ENCODE measurements at regions not wholly inside any gene's neighbourhood (a gene's known extent, or its start where the extent isn't known, plus 50 kb on each side); places are given as distances from the start of the nearest gene placed in this dataset.

GRCh38 chr15:99440551-99441443 lies 125.0 kb upstream of the MEF2A start:
- Mint-ChIP-seq H3K36me3 (no peaks in the 10 kb centered on the region), H3K27ac (peak overlapping the region; percentile 63)

GRCh38 chr15:99441444-99441800 lies 124.4 kb upstream of the MEF2A start:
- no peak for ATAC-seq
- Mint-ChIP-seq H3K4me1 (peaks cover 34% of the 10 kb centered on the region), H3K4me3 (no peak overlapping the region), H3K9me3 (no peaks in the 10 kb centered on the region), H3K36me3 (no peaks in the 10 kb centered on the region), H3K27ac (peak overlapping the region; percentile 63), H3K27me3 (no peaks in the 10 kb centered on the region)

More at GRCh38 chr15:99440551-99441443, 125.0 kb upstream of the MEF2A start:
- ATAC-seq: no peak
- Mint-ChIP-seq H3K9me3 (no peaks in the 10 kb centered on the region), H3K4me3 (no peak overlapping the region), H3K4me1 (peaks cover 40% of the 10 kb centered on the region), H3K27me3 (no peaks in the 10 kb centered on the region)

GRCh38 chr15:99441871-99442251 lies 123.9 kb upstream of the MEF2A start:
- no peak overlapping the region for H3K4me3 Mint-ChIP-seq
- no peak for ATAC-seq
- H3K27me3 Mint-ChIP-seq: no peaks in the 10 kb centered on the region
- peak overlapping the region; percentile 63 for H3K27ac Mint-ChIP-seq
- no peaks in the 10 kb centered on the region for H3K36me3 Mint-ChIP-seq
- H3K9me3 Mint-ChIP-seq: no peaks in the 10 kb centered on the region
- peaks cover 31% of the 10 kb centered on the region for H3K4me1 Mint-ChIP-seq

GRCh38 chr15:99442252-99442897 lies 123.4 kb upstream of the MEF2A start:
- no peaks in the 10 kb centered on the region for H3K9me3 Mint-ChIP-seq
- no peaks in the 10 kb centered on the region for H3K36me3 Mint-ChIP-seq
- H3K4me3 Mint-ChIP-seq: peak overlapping the region; percentile 56
- peak; percentile 56 for ATAC-seq
- peak overlapping the region; percentile 63 for H3K27ac Mint-ChIP-seq
- peaks cover 31% of the 10 kb centered on the region for H3K4me1 Mint-ChIP-seq
- no peaks in the 10 kb centered on the region for H3K27me3 Mint-ChIP-seq

GRCh38 chr15:99443056-99443756 lies 122.6 kb upstream of the MEF2A start:
- peaks cover 37% of the 10 kb centered on the region for H3K4me1 Mint-ChIP-seq
- H3K36me3 Mint-ChIP-seq: no peaks in the 10 kb centered on the region
- no peak for ATAC-seq
- H3K27ac Mint-ChIP-seq: peak overlapping the region; percentile 63
- no peaks in the 10 kb centered on the region for H3K9me3 Mint-ChIP-seq
- H3K4me3 Mint-ChIP-seq: peak overlapping the region; percentile 56
- no peaks in the 10 kb centered on the region for H3K27me3 Mint-ChIP-seq

- Mint-ChIP-seq H3K4me3 (no peak overlapping the region), H3K27me3 (no peaks in the 10 kb centered on the region), H3K4me1 (peaks cover 37% of the 10 kb centered on the region), H3K36me3 (no peaks in the 10 kb centered on the region), H3K9me3 (no peaks in the 10 kb centered on the region), H3K27ac (peak overlapping the region; percentile 63)
- no peak for ATAC-seq
Observed at GRCh38 chr15:99443768-99444446, 121.9 kb upstream of the MEF2A start.

GRCh38 chr15:99445272-99445850 lies 120.4 kb upstream of the MEF2A start:
- no peaks in the 10 kb centered on the region for H3K9me3 Mint-ChIP-seq
- no peaks in the 10 kb centered on the region for H3K36me3 Mint-ChIP-seq

GRCh38 chr15:99446565-99447496 lies 119.0 kb upstream of the MEF2A start:
- ATAC-seq: no peak
- Mint-ChIP-seq H3K27ac (no peak overlapping the region), H3K36me3 (no peaks in the 10 kb centered on the region), H3K9me3 (no peaks in the 10 kb centered on the region), H3K4me3 (no peak overlapping the region), H3K4me1 (peaks cover 49% of the 10 kb centered on the region), H3K27me3 (no peaks in the 10 kb centered on the region)

More at GRCh38 chr15:99445272-99445850, 120.4 kb upstream of the MEF2A start:
- no peak for ATAC-seq
- H3K27me3 Mint-ChIP-seq: no peaks in the 10 kb centered on the region
- peaks cover 42% of the 10 kb centered on the region for H3K4me1 Mint-ChIP-seq
- no peak overlapping the region for H3K4me3 Mint-ChIP-seq
- no peak overlapping the region for H3K27ac Mint-ChIP-seq

- no peak for ATAC-seq
- Mint-ChIP-seq H3K27ac (peak overlapping the region; percentile 45), H3K9me3 (no peaks in the 10 kb centered on the region), H3K27me3 (no peaks in the 10 kb centered on the region), H3K4me3 (no peak overlapping the region), H3K36me3 (no peaks in the 10 kb centered on the region), H3K4me1 (peaks cover 49% of the 10 kb centered on the region)
Observed at GRCh38 chr15:99447497-99448371, 118.0 kb upstream of the MEF2A start.

GRCh38 chr15:99449514-99449913 lies 116.3 kb upstream of the MEF2A start:
- ATAC-seq: no peak
- Mint-ChIP-seq H3K27ac (peak overlapping the region; percentile 87), H3K4me1 (peaks cover 53% of the 10 kb centered on the region)

GRCh38 chr15:99450896-99451358 lies 114.9 kb upstream of the MEF2A start:
- peaks cover 65% of the 10 kb centered on the region for H3K4me1 Mint-ChIP-seq
- no peaks in the 10 kb centered on the region for H3K9me3 Mint-ChIP-seq
- peak overlapping the region; percentile 61 for H3K4me3 Mint-ChIP-seq
- H3K27me3 Mint-ChIP-seq: no peaks in the 10 kb centered on the region
- H3K27ac Mint-ChIP-seq: peak overlapping the region; percentile 87
- H3K36me3 Mint-ChIP-seq: no peaks in the 10 kb centered on the region
- ATAC-seq: peak; percentile 29

More at GRCh38 chr15:99449514-99449913, 116.3 kb upstream of the MEF2A start:
- Mint-ChIP-seq H3K36me3 (no peaks in the 10 kb centered on the region), H3K27me3 (no peaks in the 10 kb centered on the region), H3K4me3 (no peak overlapping the region), H3K9me3 (no peaks in the 10 kb centered on the region)

- no peaks in the 10 kb centered on the region for H3K9me3 Mint-ChIP-seq
- H3K4me1 Mint-ChIP-seq: peaks cover 65% of the 10 kb centered on the region
- H3K36me3 Mint-ChIP-seq: no peaks in the 10 kb centered on the region
- no peak for ATAC-seq
- H3K4me3 Mint-ChIP-seq: no peak overlapping the region
- peak overlapping the region; percentile 87 for H3K27ac Mint-ChIP-seq
- no peaks in the 10 kb centered on the region for H3K27me3 Mint-ChIP-seq
Observed at GRCh38 chr15:99451484-99451883, 114.3 kb upstream of the MEF2A start.

- Mint-ChIP-seq H3K4me3 (no peak overlapping the region), H3K4me1 (peaks cover 65% of the 10 kb centered on the region)
Observed at GRCh38 chr15:99452010-99452409, 113.8 kb upstream of the MEF2A start.

More at GRCh38 chr15:99452010-99452409, 113.8 kb upstream of the MEF2A start:
- H3K9me3 Mint-ChIP-seq: no peaks in the 10 kb centered on the region
- peak overlapping the region; percentile 87 for H3K27ac Mint-ChIP-seq
- H3K36me3 Mint-ChIP-seq: no peaks in the 10 kb centered on the region
- H3K27me3 Mint-ChIP-seq: no peaks in the 10 kb centered on the region
- no peak for ATAC-seq

All from stimulated activated memory B cell treated with anti-CD40 and anti-IgM and Interleukin-4, amounts not matched to agents 10 μg/mL and 1 μg/mL and 100 μg/mL, for 72 hours (primary cell).